HL-60/S4 treated with retinoic acid at 250 ng/mL for 4 days and 3 days (cell line): ENCODE measurements at regions not wholly inside any gene's neighbourhood (a gene's known extent, or its start where the extent isn't known, plus 50 kb on each side); places are given as distances from the start of the nearest gene placed in this dataset.
"Not testable (repeated sequence)": the region's sequence is repeated elsewhere in the genome, so short reads cannot be mapped to it uniquely, and the experiment has no call there.

Source experiments
- in situ Hi-C: fragments of 300-500 bp; cut with MboI; formaldehyde crosslinking; loops from 2 replicates; pipeline ENCODE4 v1.7.0; 2022; ENCODE audit warnings: low sequenced_read_pairs

DNA sequence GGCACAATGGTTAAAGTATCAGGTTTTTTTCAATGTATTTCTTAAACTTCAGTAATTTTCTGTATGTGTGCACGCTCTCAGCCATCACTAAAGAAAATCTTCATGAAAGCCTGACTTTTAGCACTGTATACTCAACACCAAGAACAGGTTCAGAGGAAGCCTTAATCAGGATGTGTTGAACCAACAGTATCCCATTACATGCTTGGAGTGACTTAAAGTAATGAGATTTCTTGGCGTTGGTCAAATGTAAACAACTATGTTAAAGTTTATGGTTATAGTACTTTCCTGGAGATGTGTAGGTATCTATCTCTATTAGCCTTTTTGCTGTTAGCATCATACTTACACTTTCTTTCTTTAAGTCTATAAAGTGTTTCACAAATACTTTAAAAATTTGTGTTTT lies 335.0 kb downstream of the CCER1 start:
- in situ Hi-C loops = no loop called here

DNA sequence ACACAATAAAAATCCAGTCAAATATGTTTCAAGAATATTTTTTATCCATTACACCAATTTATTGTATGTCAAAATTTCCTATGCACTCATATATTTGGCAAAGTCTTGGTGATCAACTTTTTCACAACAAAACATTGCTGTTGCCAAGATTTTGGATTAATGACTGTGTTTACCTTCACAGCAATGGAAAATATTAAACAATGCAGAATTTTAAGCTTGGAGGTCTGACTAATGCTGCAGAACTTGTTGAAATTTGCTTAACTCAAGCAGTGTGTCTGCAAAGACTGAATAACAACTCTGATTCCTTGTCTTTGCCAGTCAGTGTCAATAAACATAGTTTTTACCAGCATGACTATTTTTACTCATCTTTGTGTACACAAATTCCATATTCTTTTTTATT lies 336.4 kb downstream of the CCER1 start:
- in situ Hi-C loops = no loop called here

- in situ Hi-C loops = no loop called here
Measured at GRCh38 chr12:90611891-90612290, 343.1 kb downstream of the CCER1 start.

DNA sequence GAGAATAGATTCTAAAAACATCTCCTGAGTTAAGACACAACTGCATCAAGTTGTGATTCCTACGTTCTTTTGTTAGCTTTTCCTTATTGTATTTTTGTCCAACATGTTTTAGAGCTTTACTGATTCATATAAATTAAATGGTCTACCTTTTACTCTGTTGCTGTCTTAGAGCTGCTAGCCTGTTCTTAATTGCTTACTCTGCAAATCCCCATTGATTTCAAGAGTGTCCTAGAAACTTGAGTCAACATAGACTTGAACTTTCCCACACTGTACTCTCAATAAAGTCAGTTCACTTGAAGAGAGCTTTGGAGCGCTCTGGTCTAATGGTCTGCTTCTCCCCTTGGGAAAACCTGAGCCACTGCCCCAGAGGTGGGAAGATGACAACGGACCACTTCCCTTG lies 343.9 kb downstream of the CCER1 start:
- in situ Hi-C loops = no loop called here

DNA sequence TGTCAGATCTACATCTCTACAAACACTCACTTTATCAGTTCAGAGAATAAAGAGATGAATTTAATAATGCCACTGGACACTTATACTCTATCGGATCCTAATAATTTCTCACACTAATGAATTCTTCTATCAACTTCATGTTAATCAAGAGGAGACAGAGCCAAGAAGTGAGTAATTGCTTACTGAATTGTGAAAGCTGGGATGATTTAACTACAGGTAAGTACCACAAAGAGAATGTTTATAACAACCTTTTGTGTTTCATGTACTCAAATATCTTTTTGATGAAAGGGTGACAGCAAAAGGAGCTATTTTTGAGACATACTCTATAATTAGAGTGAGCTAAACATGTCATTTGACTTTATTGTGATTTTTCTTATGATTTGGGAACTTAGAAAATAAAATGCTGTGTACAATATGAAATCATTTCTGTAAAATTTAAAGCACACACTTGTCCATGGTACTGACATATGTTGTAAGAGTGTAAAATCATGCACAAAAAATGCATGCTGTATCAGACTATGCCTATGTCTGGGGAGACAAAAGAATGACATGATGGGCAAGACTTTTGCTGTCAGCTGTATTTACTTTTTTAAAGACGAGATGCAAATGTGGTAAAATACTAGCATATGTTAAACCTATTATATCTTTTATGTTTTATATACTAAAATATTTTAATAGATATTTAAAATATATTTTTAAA lies 361.2 kb downstream of the CCER1 start:
- in situ Hi-C loops = no loop called here

- in situ Hi-C loops = no loop called here
Measured at GRCh38 chr12:90589956-90590355, 365.0 kb downstream of the CCER1 start.

DNA sequence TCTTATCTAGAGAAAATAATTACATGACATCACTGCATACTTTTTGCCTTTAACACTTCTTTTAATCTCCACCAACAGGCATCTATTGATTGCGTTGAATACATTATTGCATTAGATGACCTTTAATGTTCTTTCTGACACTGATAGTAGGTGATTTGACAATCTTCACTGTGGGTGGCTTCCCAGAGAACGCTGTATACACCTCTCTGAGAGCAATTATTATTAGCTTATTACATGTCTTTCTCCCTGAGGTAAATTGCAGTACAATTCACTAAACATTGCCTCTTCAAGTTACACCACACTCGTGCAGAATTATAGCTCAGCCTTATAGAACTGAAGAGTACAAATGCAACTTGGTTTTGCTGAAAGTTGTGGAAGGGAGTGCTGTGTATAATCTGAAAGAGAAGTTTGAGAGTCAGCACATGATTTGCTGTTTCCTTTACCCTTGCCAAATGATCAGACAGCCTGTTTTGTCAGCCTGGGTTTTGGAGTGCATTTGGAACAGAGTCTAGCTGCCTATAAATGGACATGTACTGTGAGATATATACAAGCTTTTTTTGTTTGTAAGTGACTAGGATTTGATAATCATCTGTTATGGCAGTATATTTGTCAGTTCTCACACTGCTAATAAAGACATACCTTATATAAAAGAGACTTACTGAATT lies 369.2 kb downstream of the CCER1 start:
- in situ Hi-C loops = no loop called here

DNA sequence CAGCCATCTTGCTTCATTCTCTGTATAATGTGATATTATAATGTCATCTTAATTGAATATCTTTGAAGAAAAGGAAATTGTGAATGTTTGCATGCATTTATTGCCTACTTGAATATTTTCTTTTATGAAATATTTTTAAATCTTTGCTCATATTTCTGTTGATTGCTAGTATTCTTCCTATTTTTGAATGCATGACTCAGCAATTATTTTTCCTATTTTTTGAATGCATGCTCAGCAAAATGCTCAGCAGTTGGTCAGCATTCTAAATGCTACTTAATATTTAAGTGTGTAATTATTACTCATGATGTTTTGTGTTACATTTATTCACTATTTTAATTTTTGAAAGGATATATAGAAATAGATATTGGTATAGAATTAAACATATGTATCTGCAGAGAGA lies 378.3 kb downstream of the CCER1 start:
- in situ Hi-C loops = no loop called here

DNA sequence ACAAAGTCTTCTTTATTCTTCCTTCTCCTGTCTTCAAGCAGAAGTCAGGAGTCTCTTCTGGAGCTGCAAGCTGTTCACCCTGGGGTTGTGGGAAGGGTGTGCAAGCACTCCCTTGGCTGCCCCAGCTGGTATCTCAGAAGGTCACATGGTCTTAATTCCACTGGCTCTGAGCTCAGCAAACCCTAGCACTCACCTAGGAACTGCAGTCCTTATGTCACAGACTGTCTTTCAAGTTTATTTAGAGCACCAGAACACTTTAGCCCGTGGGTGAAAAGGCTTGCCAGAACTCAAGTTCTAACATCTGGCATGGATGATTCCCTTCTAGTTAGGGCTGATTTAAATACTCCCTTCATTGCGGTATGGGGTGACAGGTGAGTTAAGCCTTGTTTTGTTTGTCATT lies 379.0 kb downstream of the CCER1 start:
- in situ Hi-C loops = no loop called here

DNA sequence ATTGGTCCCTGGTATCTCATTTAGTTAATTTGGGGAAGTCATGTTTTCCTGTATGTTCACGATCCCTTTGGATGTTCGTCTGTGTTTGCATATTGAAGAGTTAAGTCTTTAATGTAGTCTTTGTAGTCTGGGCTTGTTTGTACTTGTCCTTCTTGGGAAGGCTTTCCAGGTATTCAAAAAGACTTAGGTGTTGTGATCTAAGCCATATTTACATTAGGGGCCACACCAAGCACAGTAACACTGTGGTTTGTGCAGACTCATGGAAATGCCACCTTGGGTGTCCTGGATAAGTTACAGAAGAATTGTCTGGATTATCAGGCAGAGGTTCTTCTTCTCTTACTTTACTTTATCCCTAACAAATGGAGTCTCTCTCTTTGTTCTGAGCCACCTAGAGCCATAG lies 380.3 kb downstream of the CCER1 start:
- in situ Hi-C loops = no loop called here

DNA sequence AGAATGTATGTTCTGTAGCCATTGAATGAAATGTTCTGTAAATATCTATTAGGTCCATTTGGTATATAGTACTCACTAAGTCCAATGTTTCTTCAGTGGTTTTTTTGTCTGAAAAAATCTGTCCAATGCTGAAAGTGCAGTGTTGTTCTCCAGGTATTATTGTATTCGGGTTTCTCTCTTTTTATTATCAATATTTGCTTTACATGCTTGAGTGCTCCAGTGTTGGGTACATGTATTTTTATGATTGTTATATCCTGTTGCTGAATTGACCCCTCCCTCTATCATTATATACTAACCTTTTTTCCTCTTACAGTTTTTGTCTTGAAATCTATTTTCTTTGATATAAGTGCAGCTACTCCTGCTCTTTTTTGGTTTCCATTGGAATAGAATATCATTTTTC lies 382.2 kb downstream of the CCER1 start:
- in situ Hi-C loops = no loop called here

GRCh38 chr12:90569685-90570084 lies 385.3 kb downstream of the CCER1 start:
- in situ Hi-C loops = no loop called here

DNA sequence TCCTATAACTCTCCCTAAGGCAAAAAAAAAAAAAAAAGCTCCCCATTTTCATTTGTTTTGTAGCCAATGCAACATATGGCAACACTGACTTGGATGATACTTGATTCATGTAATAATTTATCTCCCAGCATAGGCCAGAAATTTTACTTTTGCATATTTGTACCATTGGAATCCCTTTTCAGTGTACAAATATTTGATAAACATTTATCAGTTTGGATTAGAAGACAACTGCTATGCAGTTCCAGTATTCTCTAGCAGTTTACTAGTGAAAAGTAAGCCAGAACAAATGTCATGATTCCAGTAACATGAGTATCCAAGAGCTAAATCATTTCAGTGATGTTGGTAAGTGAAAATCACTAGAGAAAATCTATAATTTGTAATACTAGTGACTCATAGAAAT lies 392.3 kb downstream of the CCER1 start:
- in situ Hi-C loops = no loop called here

- in situ Hi-C loops = no loop called here
Measured at GRCh38 chr12:90548595-90548994, 406.4 kb downstream of the CCER1 start.

DNA sequence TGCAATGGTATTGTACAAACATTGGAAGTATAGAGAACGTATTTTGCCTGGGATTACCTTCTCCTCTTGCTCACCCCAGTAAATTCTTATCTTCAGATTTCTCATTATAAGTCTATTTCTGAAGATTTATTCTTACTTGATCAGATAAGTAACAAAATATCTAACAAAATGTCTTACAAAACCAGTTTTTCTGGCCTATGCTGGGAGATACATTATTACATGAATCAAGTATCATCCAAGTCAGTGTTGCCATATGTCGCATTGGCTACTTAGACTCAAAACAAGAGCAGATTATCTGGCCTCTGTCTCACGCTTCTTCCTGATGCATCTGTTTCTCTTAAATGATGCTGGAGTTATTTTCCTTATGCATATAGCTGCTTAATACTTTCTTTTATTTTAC lies 408.5 kb downstream of the CCER1 start:
- in situ Hi-C loops = no loop called here

- in situ Hi-C loops = no loop called here
Measured at GRCh38 chr12:90543841-90544240, 411.1 kb downstream of the CCER1 start.

- in situ Hi-C loops = no loop called here
Measured at GRCh38 chr12:90543374-90543773, 411.6 kb downstream of the CCER1 start.

DNA sequence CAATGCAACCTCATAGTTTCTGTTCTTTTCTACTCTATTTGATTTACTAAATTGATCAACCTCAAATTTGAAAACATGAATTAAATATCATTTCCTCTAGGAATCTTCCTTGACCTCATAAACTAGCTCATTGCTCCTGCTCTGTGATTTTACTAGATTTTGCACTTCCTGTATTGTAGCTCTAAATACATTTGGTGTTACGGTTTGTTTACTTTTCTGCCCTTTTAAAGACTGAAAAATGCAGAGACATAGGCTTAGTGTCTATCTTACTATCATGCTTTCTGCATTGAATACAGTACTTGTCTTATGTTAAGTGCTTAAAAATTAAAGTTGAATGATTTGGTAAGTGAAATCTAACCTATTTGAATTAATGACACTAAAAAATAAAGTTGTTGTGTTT lies 412.1 kb downstream of the CCER1 start:
- in situ Hi-C loops = not testable (repeated sequence)

DNA sequence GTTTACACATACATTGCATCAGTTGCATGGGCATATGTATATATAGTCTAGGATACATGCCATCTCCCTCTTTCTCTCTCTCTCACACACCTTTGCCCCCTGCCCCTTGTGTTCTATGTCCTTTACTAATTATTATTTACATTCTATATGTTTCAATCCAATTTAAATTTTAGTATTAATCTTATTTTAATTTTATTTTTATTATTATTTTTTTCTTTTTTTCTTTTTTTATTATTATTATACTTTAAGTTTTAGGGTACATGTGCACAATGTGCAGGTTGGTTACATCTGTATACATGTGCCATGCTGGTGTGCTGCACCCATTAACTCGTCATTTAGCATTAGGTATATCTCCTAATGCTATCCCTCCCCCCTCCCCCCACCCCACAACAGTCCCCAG lies 421.1 kb downstream of the CCER1 start:
- in situ Hi-C loops = not testable (repeated sequence)

DNA sequence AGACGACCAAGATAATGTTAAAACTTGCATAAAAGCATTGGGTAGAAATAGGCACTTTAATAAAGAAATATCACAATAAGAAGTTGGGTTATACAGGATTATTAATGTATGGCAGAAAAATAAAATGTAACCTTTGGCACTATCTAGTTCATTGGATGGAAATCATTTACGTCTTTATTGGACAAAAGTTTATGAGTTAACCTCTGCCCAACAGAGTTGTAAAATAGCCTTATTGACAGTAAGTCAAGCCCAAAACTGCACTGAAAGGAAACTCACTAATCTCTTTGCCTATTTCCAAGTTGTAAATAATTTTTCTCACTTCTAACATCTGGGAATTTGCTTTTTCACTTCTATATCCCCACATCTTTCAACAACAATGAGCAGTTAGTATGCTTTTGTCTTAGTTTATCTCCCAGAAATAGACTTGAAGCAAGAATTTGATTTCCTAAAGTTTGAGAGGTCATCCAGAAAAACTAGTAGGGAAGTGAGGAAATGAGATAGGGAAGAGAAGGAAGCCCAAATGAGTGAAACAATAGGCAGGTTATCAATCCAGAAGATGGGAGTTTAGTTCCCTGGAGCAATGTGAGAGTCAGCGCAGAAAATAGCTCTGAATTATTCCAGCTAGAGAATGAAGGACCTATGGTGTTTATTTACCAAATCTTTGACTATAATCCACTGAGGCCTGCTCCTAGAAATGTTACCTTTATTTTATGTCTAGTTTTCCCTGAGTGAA lies 434.8 kb downstream of the CCER1 start:
- in situ Hi-C loops = no loop called here

- in situ Hi-C loops = no loop called here
Measured at GRCh38 chr12:90519285-90519684, 435.7 kb downstream of the CCER1 start.
